Stomach (tissue), 8 donors: ENCODE measurements at regions not wholly inside any gene's neighbourhood (a gene's known extent, or its start where the extent isn't known, plus 50 kb on each side); places are given as distances from the start of the nearest gene placed in this dataset.

ENCODE experiments used
- DNase-seq, 2 donors: peaks; one replicate each; pipeline versions ENCODE4 v3.0.0 to v3.0.0-alpha.2; 2013 to 2019
- H3K27ac ChIP-seq, 5 donors: fragments of 200-600 bp in 4 of 5; sonication (generic) in 4 of 5; one replicate each; pipeline ENCODE4 v1.5.1; 2013 to 2019; ENCODE audit warnings: mild to moderate bottlenecking in 1 of 5, moderate library complexity in 1 of 5
- H3K27me3 ChIP-seq, 3 donors: fragments of 200-600 bp; sonication (generic); one replicate each; pipeline ENCODE4 v1.5.1; 2017 to 2019; ENCODE audit warnings: mixed run types in 1 of 3
- H3K36me3 ChIP-seq, 4 donors: fragments of 200-600 bp; sonication (generic); 1 replicate in 3 of 4; 2 replicates in 1 of 4; pipeline ENCODE4 v1.5.1; 2016 to 2019
- H3K4me1 ChIP-seq, 4 donors: fragments of 200-600 bp; sonication (generic); one replicate each; pipeline ENCODE4 v1.5.1; 2016 to 2019
- H3K4me3 ChIP-seq, 4 donors: fragments of 200-600 bp; sonication (generic) in 3 of 4; one replicate each; pipeline ENCODE4 v1.5.1; 2016 to 2019; ENCODE audit warnings: mild to moderate bottlenecking in 1 of 4
- H3K9me3 ChIP-seq, 4 donors: fragments of 200-600 bp; sonication (generic); one replicate each; pipeline ENCODE4 v1.5.1; 2016 to 2019
- EP300 ChIP-seq: sonication (generic); formaldehyde crosslinking; IDR thresholded peaks from one replicate; pipeline ENCODE4 v1.6.1; 2017; ENCODE audit warnings: antibody characterized with exemption
- POLR2A ChIP-seq, 4 donors: fragments of 450-650 bp; IDR thresholded peaks; one replicate each; pipeline ENCODE4 v1.6.1; 2016; ENCODE audit warnings: antibody characterized with exemption in 4 of 4, control low read depth in 2 of 4, mild to moderate bottlenecking in 1 of 4, moderate library complexity in 1 of 4
- POLR2AphosphoS5 ChIP-seq, 3 donors: sonication (generic); formaldehyde crosslinking; IDR thresholded peaks; one replicate each; pipeline ENCODE4 v1.6.1; 2016; ENCODE audit warnings: antibody characterized with exemption in 3 of 3
- WGBS, 5 donors: extraction: QIAGEN DNeasy Blood & Tissue Kit in 3 of 5; methylation state at CpG; one replicate each; pipeline versions ENCODE4 v1.1.5 to v1.1.7; 2013 to 2018; 5-methylcytosine and 5-hydroxymethylcytosine counted together
- intact Hi-C: fragments of 100-400 bp; cut with DNase I; formaldehyde crosslinking; loops from one replicate; pipeline ENCODE4 v1.15.1; 2023; ENCODE audit warnings: low total_unique reads
- TF ChIP-seq, protein P1 (sequence below), 7 experiments: fragments of 450-650 bp in 4 of 7; fragments of 200-600 bp in 3 of 7; sonication (generic) in 3 of 7; IDR thresholded peaks; one replicate each; pipeline ENCODE4 v1.5.1; 2016 to 2019; ENCODE audit warnings: antibody characterized with exemption in 7 of 7, control low read depth in 2 of 7, mild to moderate bottlenecking in 1 of 7
- donor health status: healthy with polysubstance abuse.
- donor health status: Bipolar disorder and iron deficiency.
- donor health status: healthy.

DNA sequence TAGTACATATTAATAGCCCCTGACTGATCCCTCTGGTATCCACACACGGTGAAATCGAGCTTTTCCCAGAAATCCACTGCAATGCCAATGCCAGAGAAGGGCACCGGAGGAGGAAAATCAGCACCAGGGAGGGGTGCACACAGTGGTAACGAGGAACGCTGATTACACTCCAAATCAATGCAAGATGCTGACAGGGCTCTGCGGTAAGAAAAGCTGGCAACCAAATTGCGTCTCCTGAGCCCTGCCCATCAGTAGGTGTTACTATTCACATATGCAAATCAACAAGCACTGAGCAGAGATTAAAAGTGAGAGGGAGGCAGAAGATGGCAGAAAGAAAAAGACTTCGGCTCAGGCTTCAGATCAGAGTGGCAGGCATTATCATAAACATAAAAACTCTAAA, 159.1 kb downstream of the RPS29 start:
- Histone ChIP-seq H3K4me1 (no peaks in the 10 kb centered on the region), H3K36me3 (no peaks in the 10 kb centered on the region), H3K9me3 (peaks cover 7 to 20% (median 15%) of the 10 kb centered on the region in 4 donors), H3K27ac (no peak overlapping the region), H3K4me3 (no peak overlapping the region), H3K27me3 (no peaks in the 10 kb centered on the region)
- no peak for TF ChIP-seq POLR2A (IDR thresholded peaks at IDR 0.05)
- no peak for TF ChIP-seq POLR2AphosphoS5 (IDR thresholded peaks at IDR 0.05)
- no peak for TF ChIP-seq EP300
- TF ChIP-seq, protein P1, sequence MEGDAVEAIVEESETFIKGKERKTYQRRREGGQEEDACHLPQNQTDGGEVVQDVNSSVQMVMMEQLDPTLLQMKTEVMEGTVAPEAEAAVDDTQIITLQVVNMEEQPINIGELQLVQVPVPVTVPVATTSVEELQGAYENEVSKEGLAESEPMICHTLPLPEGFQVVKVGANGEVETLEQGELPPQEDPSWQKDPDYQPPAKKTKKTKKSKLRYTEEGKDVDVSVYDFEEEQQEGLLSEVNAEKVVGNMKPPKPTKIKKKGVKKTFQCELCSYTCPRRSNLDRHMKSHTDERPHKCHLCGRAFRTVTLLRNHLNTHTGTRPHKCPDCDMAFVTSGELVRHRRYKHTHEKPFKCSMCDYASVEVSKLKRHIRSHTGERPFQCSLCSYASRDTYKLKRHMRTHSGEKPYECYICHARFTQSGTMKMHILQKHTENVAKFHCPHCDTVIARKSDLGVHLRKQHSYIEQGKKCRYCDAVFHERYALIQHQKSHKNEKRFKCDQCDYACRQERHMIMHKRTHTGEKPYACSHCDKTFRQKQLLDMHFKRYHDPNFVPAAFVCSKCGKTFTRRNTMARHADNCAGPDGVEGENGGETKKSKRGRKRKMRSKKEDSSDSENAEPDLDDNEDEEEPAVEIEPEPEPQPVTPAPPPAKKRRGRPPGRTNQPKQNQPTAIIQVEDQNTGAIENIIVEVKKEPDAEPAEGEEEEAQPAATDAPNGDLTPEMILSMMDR (IDR thresholded peaks at IDR 0.05): no peak
- DNase-seq: no peak
- intact Hi-C loops: no loop called here
- WGBS, 5 donors: 26 to 46% (median 37%) methylated on average over 8 of the region's 8 CpGs

DNA sequence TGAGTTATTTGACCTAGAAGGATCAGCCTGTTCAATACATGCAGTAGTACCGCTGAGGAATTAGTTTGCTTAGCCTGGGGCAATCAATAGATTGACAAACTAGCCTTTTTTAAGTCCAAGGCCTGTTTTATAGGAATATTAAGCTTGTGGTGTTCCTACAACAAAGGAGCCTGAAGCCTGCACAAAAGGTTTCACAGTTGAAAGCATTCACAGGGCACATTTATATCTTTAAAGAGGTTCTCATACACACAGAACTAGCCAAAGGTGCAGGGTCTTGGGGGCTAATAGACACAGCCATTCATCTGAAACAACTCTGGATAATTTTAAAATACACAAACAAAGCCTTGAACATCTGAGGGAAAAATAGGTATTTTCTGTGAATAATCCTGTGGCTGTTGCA, 160.3 kb downstream of the RPS29 start:
- no peaks in the 10 kb centered on the region for H3K36me3 ChIP-seq
- TF ChIP-seq, protein P1 (IDR thresholded peaks at IDR 0.05): no peak
- no peak for TF ChIP-seq POLR2A (IDR thresholded peaks at IDR 0.05)
- no peak for TF ChIP-seq POLR2AphosphoS5 (IDR thresholded peaks at IDR 0.05)
- TF ChIP-seq EP300: no peak
- H3K4me1 ChIP-seq: no peaks in the 10 kb centered on the region
- H3K4me3 ChIP-seq: no peak overlapping the region
- intact Hi-C loops: no loop called here
- H3K9me3 ChIP-seq: peaks cover 2 to 9% (median 4%) of the 10 kb centered on the region in 4 donors
- DNase-seq: no peak
- H3K27ac ChIP-seq: no peak overlapping the region
- no peaks in the 10 kb centered on the region for H3K27me3 ChIP-seq
- 53 to 81% (median 56%) methylated on average over 1 of the region's 1 CpG for WGBS, 5 donors

DNA sequence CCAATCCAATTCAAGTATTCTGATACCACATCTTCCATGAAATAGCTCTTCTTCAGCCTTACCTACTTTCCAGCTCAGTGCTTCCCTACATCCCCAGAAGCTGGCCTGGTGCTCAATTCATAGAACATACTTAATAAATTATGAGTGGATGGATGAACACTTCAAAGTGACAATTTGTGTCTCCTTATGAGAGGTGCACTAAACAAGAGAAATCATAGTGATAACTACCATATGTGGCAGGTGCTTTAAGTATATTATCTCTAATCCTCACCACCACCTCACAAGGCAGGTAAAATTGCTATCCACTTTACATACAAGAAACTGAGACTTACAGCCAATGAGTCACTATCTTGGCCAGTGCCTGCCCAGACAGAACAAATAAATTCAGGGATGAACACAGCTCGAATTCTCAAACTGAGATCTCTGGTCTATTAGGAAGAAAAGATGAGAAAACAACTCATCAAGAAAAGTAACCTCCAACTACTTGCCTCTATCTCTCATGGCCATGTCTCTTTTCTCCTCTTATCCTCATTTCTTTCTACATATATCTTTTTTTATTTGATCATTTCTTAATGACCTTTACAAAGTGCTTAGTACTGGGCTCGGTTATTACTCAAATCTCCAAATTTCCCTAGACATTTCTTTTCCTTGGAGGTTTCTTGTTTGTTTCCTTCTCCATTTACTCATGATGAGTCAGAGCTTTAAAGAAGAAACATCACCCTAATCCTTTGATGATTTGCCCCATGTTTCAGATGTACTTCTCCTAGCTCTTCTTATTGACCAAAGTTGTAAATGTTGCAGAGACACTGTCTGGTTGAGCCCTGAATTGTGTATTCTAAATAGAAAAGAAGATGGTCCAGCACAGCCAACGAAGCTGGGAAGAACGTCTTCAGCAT, 161.5 kb downstream of the RPS29 start:
- no peak for TF ChIP-seq EP300
- no peaks in the 10 kb centered on the region for H3K36me3 ChIP-seq
- intact Hi-C loops: no loop called here
- no peaks in the 10 kb centered on the region for H3K27me3 ChIP-seq
- DNase-seq: no peak
- H3K9me3 ChIP-seq: peaks cover 0 to 2% (median 0%) of the 10 kb centered on the region in 4 donors
- H3K27ac ChIP-seq: no peak overlapping the region
- no peak overlapping the region for H3K4me3 ChIP-seq
- H3K4me1 ChIP-seq: no peaks in the 10 kb centered on the region
- 57 to 78% (median 72%) methylated on average over 4 of the region's 4 CpGs for WGBS, 5 donors

DNA sequence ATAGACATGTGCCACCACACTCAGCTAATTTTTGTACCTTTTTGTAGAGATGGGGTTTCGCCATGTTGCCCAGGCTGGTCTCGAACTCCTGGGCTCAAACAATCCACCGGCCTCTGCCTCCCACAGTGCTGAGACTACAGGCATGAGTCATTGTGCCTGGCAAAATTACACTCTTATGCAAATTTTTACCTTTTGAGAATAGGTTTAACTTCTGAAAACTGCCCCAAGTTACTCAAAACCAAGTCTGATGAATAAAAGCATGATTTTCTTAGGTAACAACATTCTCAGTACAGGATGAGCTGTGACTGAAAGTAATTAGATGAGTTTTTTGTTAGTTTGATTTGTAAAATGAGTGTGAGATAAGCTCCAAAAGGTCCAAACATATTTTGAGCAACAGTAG, 166.0 kb downstream of the RPS29 start:
- 75 to 97% (median 86%) methylated on average over 3 of the region's 3 CpGs for WGBS, 5 donors
- no peak for DNase-seq
- Histone ChIP-seq H3K27ac (no peak overlapping the region), H3K4me3 (no peak overlapping the region), H3K4me1 (no peaks in the 10 kb centered on the region), H3K9me3 (no peaks in the 10 kb centered on the region), H3K36me3 (no peaks in the 10 kb centered on the region), H3K27me3 (no peaks in the 10 kb centered on the region)
- intact Hi-C loops: no loop called here
- TF ChIP-seq, protein P1 (IDR thresholded peaks at IDR 0.05): no peak
- TF ChIP-seq POLR2AphosphoS5 (IDR thresholded peaks at IDR 0.05) (no peak), EP300 (no peak), POLR2A (IDR thresholded peaks at IDR 0.05) (no peak)

DNA sequence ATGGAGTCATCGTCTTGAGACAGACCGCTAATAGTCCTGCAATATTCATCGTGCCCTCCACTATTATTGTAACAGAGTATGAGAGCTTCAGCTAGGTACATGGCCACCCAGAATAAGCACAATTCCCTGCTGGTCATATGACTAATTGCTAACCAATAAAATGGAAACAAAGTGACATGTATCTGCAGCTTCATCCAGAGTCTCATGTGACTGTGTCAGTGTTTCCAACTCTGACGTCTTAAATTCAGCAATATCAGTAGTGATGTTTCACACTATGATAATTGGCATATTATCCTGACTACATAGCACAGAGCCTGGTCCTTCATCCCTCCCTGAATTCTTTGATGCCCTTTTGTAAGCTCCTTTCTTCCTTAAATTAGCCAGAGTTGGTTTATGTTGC, 167.4 kb downstream of the RPS29 start:
- H3K27ac ChIP-seq: no peak overlapping the region
- no peak for DNase-seq
- intact Hi-C loops: no loop called here
- H3K27me3 ChIP-seq: no peaks in the 10 kb centered on the region
- WGBS, 5 donors: 75 to 85% (median 82%) methylated on average over 4 of the region's 4 CpGs
- no peaks in the 10 kb centered on the region for H3K36me3 ChIP-seq
- H3K9me3 ChIP-seq: no peaks in the 10 kb centered on the region
- TF ChIP-seq, protein P1 (IDR thresholded peaks at IDR 0.05): no peak
- no peak for TF ChIP-seq POLR2AphosphoS5 (IDR thresholded peaks at IDR 0.05)
- no peak for TF ChIP-seq EP300
- TF ChIP-seq POLR2A (IDR thresholded peaks at IDR 0.05): no peak
- no peak overlapping the region for H3K4me3 ChIP-seq
- no peaks in the 10 kb centered on the region for H3K4me1 ChIP-seq
